Heart right ventricle (tissue), 16 donors: ENCODE measurements at regions not wholly inside any gene's neighbourhood (a gene's known extent, or its start where the extent isn't known, plus 50 kb on each side); places are given as distances from the start of the nearest gene placed in this dataset.

Experiments
- ATAC-seq, 8 donors: fragments of 200-7000 bp; cut with Tn5 transposase; one replicate each; pipeline ENCODE4 v1.9.1; 2020; ENCODE audit warnings: mild to moderate bottlenecking in 8 of 8, moderate library complexity in 8 of 8, moderate number of reproducible peaks in 1 of 8
- DNase-seq, 2 donors: peaks; one replicate each; pipeline ENCODE4 v3.0.0-alpha.2; 2020
- H3K27ac ChIP-seq, 10 donors: fragments of 200-600 bp; sonication (generic) in 2 of 10; one replicate each; pipeline versions ENCODE4 v1.5.0 to v1.8.0; 2020 to 2022; ENCODE audit warnings: mild to moderate bottlenecking in 3 of 10
- H3K27me3 ChIP-seq, 7 donors: fragments of 200-600 bp; one replicate each; pipeline ENCODE4 v1.8.0; 2021 to 2022; ENCODE audit warnings: mild to moderate bottlenecking in 2 of 7
- H3K36me3 ChIP-seq, 9 donors: fragments of 200-600 bp; sonication (generic) in 1 of 9; one replicate each; pipeline versions ENCODE4 v1.5.0 to v1.8.0; 2020 to 2022; ENCODE audit warnings: mild to moderate bottlenecking in 2 of 9
- H3K4me1 ChIP-seq, 9 donors: fragments of 200-600 bp; sonication (generic) in 1 of 9; one replicate each; pipeline versions ENCODE4 v1.5.0 to v1.8.0; 2020 to 2022; ENCODE audit warnings: mild to moderate bottlenecking in 4 of 9
- H3K4me3 ChIP-seq, 10 donors: fragments of 200-600 bp; sonication (generic) in 2 of 10; one replicate each; pipeline versions ENCODE4 v1.5.0 to v1.8.0; 2020 to 2022; ENCODE audit warnings: mild to moderate bottlenecking in 7 of 10, moderate library complexity in 2 of 10
- H3K9me3 ChIP-seq, 11 donors: fragments of 200-600 bp in 10 of 11; sonication (generic) in 2 of 11; one replicate each; pipeline versions ENCODE4 v1.5.0 to v1.8.0; 2013 to 2022; ENCODE audit warnings: mild to moderate bottlenecking in 2 of 11, control low read depth in 1 of 11, moderate library complexity in 1 of 11
- CTCF ChIP-seq, 9 donors: fragments of 200-600 bp; sonication (generic) in 2 of 9; IDR thresholded peaks; one replicate each; pipeline versions ENCODE4 v1.5.0 to v1.8.0; 2021 to 2022; ENCODE audit warnings: antibody characterized with exemption in 9 of 9, mild to moderate bottlenecking in 5 of 9, moderate library complexity in 1 of 9
- WGBS, 2 donors: extraction: QIAGEN DNeasy Blood & Tissue Kit; methylation state at CpG; one replicate each; pipeline ENCODE4 v1.1.7; 2013; ENCODE audit warnings: inconsistent platforms in 1 of 2; 5-methylcytosine and 5-hydroxymethylcytosine counted together
- intact Hi-C, 10 donors: fragments of 100-400 bp; cut with DNase I; formaldehyde crosslinking; loops; one replicate each; pipeline versions ENCODE4 v1.11.1 to v1.14.2; 2022
- donor health status: Arrhythmogenic right ventricular cardiomyopathy.
- donor health status: ischemic (EF 13 %, LVEDD 7.1; RV severe dilation, severe dysfunction).
- donor health status: healthy with polysubstance abuse.
- donor health status: DM: no; HTN: yes; CAD: no.
- donor health status: DM: no; HTN: no; CAD: no.
- donor health status: ischemic (EF 25% LVEDD 6.9; RV normal size, moderate dysfunction).
- donor health status: ischemic (EF 25% LVEDD 5.7; RV mildly dilated, moderate dysfunction).
- donor health status: healthy.
- donor health status: DM: yes; HTN: yes; CAD: no.
- donor health status: Ischemic cardiomyopathy.
- donor health status: ischemic (EF 35%, LVEDD 5.7; RV mildly dilated, moderate dysfunction).
- donor health status: nonischemic (EF 11% LVEDD 7.7; RV severe dilation, severe dysfunction).
- donor health status: DM: yes; HTN: yes; CAD: no.
- donor health status: PGD.
- donor health status: ischemic (EF 29% LVEDD 5.4; RV normal size, mild dysfunction).
- donor health status: nonischemic (EF 23%, LVEDD 6.1; RV moderate dilation, normal function).

GRCh38 chr9:129353697-129354336 lies 175.8 kb upstream of the IER5L start:
- Histone ChIP-seq H3K4me3 (no peak overlapping the region), H3K9me3 (peaks cover 0 to 18% (median 6%) of the 10 kb centered on the region in 11 donors), H3K27me3 (peaks cover 6 to 15% (median 11%) of the 10 kb centered on the region in 7 donors), H3K27ac (peak overlapping the region in 5 of 10 donors; percentile 5 to 74 (median 29)), H3K4me1 (peaks cover 12 to 23% (median 17%) of the 10 kb centered on the region in 9 donors), H3K36me3 (no peaks in the 10 kb centered on the region)
- no peak for TF ChIP-seq CTCF (IDR thresholded peaks at IDR 0.05)
- intact Hi-C loops: no loop called here
- ATAC-seq (peak in 3 of 8 donors; percentile 3 to 9 (median 5)), DNase-seq (no peak)
- WGBS, 2 donors: 81 to 83% methylated on average over 12 of the region's 12 CpGs

DNA sequence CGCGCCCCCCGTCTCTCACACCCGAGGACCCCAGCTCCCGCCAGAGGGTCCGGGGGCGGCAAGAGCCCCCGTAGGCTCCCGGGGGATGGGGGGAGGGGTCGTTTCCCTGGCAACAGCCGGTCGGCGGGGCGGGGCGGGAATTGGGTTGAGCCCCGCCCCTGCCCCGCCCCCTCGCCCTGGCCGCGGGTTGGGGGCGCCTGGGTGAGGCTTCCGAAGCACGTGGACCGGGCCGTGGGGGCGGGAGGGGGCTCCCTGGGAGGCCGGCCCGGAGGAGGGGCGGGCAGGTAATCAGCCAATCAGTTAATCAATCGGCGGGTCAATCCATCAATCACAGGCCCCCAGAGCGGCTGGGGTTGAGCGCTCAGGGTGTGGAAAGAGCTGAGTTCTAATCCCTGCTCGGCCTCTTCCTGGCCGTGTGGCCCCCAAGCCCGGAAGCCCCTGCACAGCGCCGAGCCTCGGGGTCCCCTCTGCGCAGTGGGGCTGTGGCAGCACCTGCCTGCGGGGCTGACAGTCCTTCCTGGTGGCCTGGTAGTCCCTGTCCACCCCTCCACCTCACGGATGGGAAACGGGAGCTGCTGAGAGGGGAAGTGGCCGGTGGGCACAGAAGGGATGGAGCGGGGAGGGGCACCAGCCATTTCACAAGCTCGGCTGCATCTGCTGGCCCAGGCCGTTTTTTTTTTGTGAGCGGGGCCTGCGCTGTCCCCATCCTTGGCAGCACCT lies 174.2 kb upstream of the IER5L start:
- DNase-seq (peak in 1 of 2 donors; percentile 54), ATAC-seq (peak in 7 of 8 donors; percentile 11 to 45 (median 30))
- 13 to 14% methylated on average over 49 of the region's 49 CpGs for WGBS, 2 donors
- peak overlapping the region; percentile 14 to 48 (median 43) for H3K4me3 ChIP-seq
- peak overlapping the region in 9 of 10 donors; percentile 9 to 75 (median 64) for H3K27ac ChIP-seq
- TF ChIP-seq CTCF (IDR thresholded peaks at IDR 0.05): no peak
- no peaks in the 10 kb centered on the region for H3K36me3 ChIP-seq
- H3K27me3 ChIP-seq: peaks cover 6 to 15% (median 11%) of the 10 kb centered on the region in 7 donors
- H3K9me3 ChIP-seq: peaks cover 0 to 18% (median 6%) of the 10 kb centered on the region in 11 donors
- intact Hi-C loops: no loop called here
- H3K4me1 ChIP-seq: peaks cover 12 to 34% (median 17%) of the 10 kb centered on the region in 9 donors

- Histone ChIP-seq H3K4me3 (peak overlapping the region; percentile 14 to 48 (median 43)), H3K27me3 (peaks cover 6 to 15% (median 11%) of the 10 kb centered on the region in 7 donors), H3K27ac (peak overlapping the region in 8 of 10 donors; percentile 9 to 75 (median 68)), H3K4me1 (peaks cover 12 to 40% (median 17%) of the 10 kb centered on the region in 9 donors), H3K36me3 (no peaks in the 10 kb centered on the region), H3K9me3 (peaks cover 0 to 18% (median 6%) of the 10 kb centered on the region in 11 donors)
- ATAC-seq: peak in 4 of 8 donors; percentile 12 to 35 (median 17)
- TF ChIP-seq CTCF (IDR thresholded peaks at IDR 0.05): no peak
- no peak for DNase-seq
- 8 to 11% methylated on average over 19 of the region's 19 CpGs for WGBS, 2 donors
- intact Hi-C loops: no loop called here
These were observed 173.6 kb upstream of the IER5L start for GRCh38 chr9:129351642-129352145.

GRCh38 chr9:129351058-129351641 lies 173.1 kb upstream of the IER5L start:
- Histone ChIP-seq H3K27me3 (peaks cover 6 to 15% (median 11%) of the 10 kb centered on the region in 7 donors), H3K27ac (peak overlapping the region in 6 of 10 donors; percentile 9 to 75 (median 68)), H3K4me1 (peaks cover 12 to 46% (median 17%) of the 10 kb centered on the region in 9 donors), H3K4me3 (peak overlapping the region in 3 of 10 donors; percentile 45 to 48 (median 47)), H3K9me3 (peaks cover 0 to 14% (median 6%) of the 10 kb centered on the region in 11 donors), H3K36me3 (no peaks in the 10 kb centered on the region)
- DNase-seq: no peak
- ATAC-seq: no peak
- WGBS, 2 donors: 41% methylated on average over 13 to 14 of the region's 14 CpGs
- peak in 1 of 9 donors; percentile 7 for TF ChIP-seq CTCF (IDR thresholded peaks at IDR 0.05)
- intact Hi-C loops: no loop called here
